ENCODE measurements at regions not wholly inside any gene's neighbourhood (a gene's known extent, or its start where the extent isn't known, plus 50 kb on each side); places are given as distances from the start of the nearest gene placed in this dataset.
A peak's percentile ranks its signal among the peaks of the same experiment; 100 is the strongest.
"Not testable (repeated sequence)": the region's sequence is repeated elsewhere in the genome, so short reads cannot be mapped to it uniquely, and the experiment has no call there.

- H3K4me3 ChIP-seq, H3K27ac ChIP-seq, DNase-seq, H3K36me3 ChIP-seq, H3K4me1 ChIP-seq, H3K9me3 ChIP-seq, H3K27me3 ChIP-seq: not testable (repeated sequence)
Observed at GRCh38 chr1:117314951-117315350, 52.3 kb upstream of the MAN1A2 start.

GRCh38 chr1:117313555-117313954 lies 53.7 kb upstream of the MAN1A2 start:
- Histone ChIP-seq H3K27ac (no peak overlapping the region), H3K27me3 (no peaks in the 10 kb centered on the region)

GRCh38 chr1:117312453-117313138 lies 54.7 kb upstream of the MAN1A2 start:
- Histone ChIP-seq H3K4me3 (no peak overlapping the region), H3K36me3 (no peaks in the 10 kb centered on the region), H3K27ac (no peak overlapping the region), H3K9me3 (no peaks in the 10 kb centered on the region), H3K4me1 (no peaks in the 10 kb centered on the region), H3K27me3 (no peaks in the 10 kb centered on the region)
- peak in 5 of 6 experiments; percentile 30 to 83 (median 76) for TF ChIP-seq CTCF (IDR thresholded peaks at IDR 0.05)
- no peak for TF ChIP-seq POLR2A (IDR thresholded peaks at IDR 0.05)
- DNase-seq = peak in 1 of 3 donors; percentile 53

More at GRCh38 chr1:117313555-117313954, 53.7 kb upstream of the MAN1A2 start:
- DNase-seq = no peak
- H3K36me3 ChIP-seq = no peaks in the 10 kb centered on the region
- H3K4me3 ChIP-seq = no peak overlapping the region
- H3K9me3 ChIP-seq = no peaks in the 10 kb centered on the region
- no peak for TF ChIP-seq POLR2A (IDR thresholded peaks at IDR 0.05)
- no peak for TF ChIP-seq CTCF (IDR thresholded peaks at IDR 0.05)
- H3K4me1 ChIP-seq = no peaks in the 10 kb centered on the region

- H3K4me3 ChIP-seq = no peak overlapping the region
- no peaks in the 10 kb centered on the region for H3K27me3 ChIP-seq
- H3K4me1 ChIP-seq = no peaks in the 10 kb centered on the region
- no peak overlapping the region for H3K27ac ChIP-seq
- DNase-seq = no peak
- no peaks in the 10 kb centered on the region for H3K36me3 ChIP-seq
- no peaks in the 10 kb centered on the region for H3K9me3 ChIP-seq
- no peak for TF ChIP-seq POLR2A (IDR thresholded peaks at IDR 0.05)
- TF ChIP-seq CTCF (IDR thresholded peaks at IDR 0.05) = no peak
Observed at GRCh38 chr1:117308311-117308916, 58.8 kb upstream of the MAN1A2 start.

GRCh38 chr1:117301901-117302300 lies 65.3 kb upstream of the MAN1A2 start:
- Histone ChIP-seq H3K36me3 (no peaks in the 10 kb centered on the region), H3K4me3 (no peak overlapping the region), H3K27ac (no peak overlapping the region), H3K9me3 (no peaks in the 10 kb centered on the region), H3K27me3 (no peaks in the 10 kb centered on the region), H3K4me1 (no peaks in the 10 kb centered on the region)
- TF ChIP-seq POLR2A (IDR thresholded peaks at IDR 0.05) = no peak
- no peak for TF ChIP-seq CTCF (IDR thresholded peaks at IDR 0.05)
- DNase-seq = no peak

GRCh38 chr1:117300183-117300582 lies 67.1 kb upstream of the MAN1A2 start:
- not testable (repeated sequence) for DNase-seq, H3K4me3 ChIP-seq, H3K9me3 ChIP-seq, H3K4me1 ChIP-seq, H3K36me3 ChIP-seq, H3K27me3 ChIP-seq, H3K27ac ChIP-seq
